NCI-H2107 treated with DMSO at 0.1 percent for 48 hours (cell line): ENCODE measurements at regions not wholly inside any gene's neighbourhood (a gene's known extent, or its start where the extent isn't known, plus 50 kb on each side); places are given as distances from the start of the nearest gene placed in this dataset.
"Not testable (repeated sequence)": the region's sequence is repeated elsewhere in the genome, so short reads cannot be mapped to it uniquely, and the experiment has no call there.

Experiments
- DNase-seq: peaks from one replicate; lab custom pipeline; 2025; ENCODE audit not compliant: unreplicated experiment; lab: John Stamatoyannopoulos, UW

- DNase-seq = no peak
These were observed 116.6 kb upstream of the SPACA7 start for GRCh38 chr13:112259511-112259910.

DNA sequence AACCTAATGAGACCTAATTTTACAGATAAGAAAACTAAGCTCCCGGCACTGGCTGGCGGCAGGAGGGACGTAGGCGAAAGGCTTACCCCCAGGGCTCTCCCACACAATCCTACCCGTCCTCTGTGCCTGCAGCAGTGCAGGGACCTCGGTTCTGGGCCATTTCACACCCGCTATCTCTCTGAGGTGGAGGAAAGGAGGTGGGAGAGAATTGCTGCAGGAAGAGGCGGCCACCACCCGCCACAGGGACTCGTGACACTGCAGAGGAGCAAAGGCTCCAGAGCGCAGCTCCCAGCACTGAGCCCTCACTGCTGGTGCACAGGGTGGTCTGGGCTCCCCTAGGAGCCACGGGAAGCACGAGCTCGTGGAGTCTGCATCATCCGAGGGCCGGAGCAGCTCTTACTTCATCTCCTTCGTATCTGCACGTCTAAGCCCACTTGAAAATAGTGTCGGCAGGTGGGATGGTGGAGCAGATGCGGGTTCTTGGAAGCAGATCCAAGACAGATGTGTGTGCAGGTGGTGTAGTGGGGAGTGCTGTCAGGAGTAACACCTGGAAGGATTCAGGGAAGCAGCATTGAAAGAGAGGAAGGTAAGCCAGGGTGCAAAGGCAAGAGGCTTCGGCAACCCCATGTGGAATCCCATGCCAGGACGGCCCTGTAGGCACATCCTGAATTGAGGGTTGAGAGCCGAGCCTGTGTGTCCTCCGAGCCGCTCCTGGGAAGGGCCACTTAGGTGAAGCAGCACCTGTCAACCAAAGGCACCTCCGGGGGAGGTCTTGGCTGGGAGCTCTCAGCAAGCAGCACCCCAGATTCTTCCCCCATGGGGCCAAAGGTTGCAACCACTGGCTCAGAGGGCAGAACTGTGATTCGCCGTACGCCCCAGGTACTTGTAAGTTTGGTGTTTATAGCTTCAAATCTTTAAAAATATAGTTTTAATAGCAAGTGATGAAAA is 115.8 kb upstream of the SPACA7 start:
- DNase-seq = no peak

DNA sequence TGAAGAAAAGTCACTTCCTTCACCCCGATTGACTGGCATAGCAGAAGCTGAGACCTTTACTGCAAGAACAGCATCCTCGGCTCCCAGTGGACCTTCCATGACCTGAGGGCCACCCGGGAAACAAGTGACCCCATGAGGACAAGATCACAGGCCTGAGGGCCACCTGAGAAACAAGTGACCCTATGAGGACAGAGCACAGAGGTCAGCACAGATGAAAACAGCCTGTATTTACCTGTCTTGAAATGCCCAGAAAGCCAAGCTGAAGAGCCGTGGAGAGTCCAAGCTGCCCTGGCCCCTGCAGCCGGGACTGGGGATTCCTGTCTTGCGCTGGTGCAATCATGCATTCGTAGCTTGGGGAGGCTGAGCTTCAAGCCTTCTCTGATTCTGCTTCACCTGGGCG is 114.2 kb upstream of the SPACA7 start:
- no peak for DNase-seq

DNA sequence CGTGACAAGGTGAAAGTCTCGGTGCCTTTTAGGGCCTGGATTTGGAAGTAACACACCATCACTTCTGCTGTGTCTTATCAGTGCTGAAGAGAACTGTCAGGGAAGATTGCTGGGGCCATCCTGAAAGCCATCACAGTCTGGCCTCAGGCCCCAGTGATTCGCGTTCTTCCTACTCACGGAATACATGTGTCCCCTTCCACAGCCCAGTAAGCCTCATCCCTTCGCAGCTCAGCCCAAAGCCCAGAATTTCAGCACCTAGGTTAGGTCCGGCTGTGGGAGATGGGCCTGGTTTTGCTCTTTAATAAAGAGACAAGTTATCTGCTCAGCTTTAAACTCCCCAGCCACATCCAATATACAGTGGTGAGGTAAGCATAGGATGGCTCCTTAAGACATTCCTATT is 113.0 kb upstream of the SPACA7 start:
- no peak for DNase-seq

- no peak for DNase-seq
These were observed 108.5 kb upstream of the SPACA7 start for GRCh38 chr13:112267660-112268059.

DNA sequence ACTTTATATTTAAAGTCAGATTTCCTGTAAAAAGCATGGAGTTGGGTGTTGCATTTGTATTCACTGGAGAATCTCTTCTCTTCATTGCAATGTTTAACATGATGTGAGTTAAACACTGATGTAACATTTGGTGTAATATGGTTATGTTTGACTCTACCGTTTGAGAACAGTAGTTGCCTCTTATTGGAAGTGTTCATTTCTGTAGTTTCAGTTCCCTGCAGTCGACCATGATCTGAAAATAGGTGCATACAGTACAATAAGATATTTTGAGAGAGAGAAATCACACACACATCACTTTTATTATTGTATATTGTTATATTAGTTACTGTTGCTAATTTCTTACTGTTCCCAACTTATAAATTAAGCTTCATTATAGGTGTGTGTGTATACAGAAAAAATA is 105.2 kb upstream of the SPACA7 start:
- no peak for DNase-seq

- not testable (repeated sequence) for DNase-seq
These were observed 89.4 kb upstream of the SPACA7 start for GRCh38 chr13:112286733-112287132.

- DNase-seq = no peak
These were observed 55.9 kb upstream of the SPACA7 start for GRCh38 chr13:112320303-112320702.

DNA sequence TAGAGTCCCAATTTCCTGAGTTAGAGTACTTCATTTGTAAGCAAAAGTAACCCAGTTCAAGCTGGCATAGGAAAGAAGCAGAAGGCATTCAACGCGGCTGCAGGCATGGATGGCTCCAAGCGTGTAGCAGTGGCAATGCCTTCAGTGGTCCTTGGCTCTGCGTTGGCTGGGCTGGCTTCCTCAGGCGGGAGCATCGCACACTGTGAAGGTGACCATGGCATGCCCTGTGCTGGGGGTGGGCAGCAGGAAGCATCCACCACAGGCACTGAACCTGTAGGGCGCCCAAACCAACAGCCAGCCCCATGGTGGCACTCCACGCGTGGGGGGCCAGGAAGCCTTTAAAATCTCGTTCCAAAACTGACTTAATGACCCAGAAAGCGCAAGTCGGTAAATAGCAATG is 53.6 kb upstream of the SPACA7 start:
- no peak for DNase-seq

GRCh38 chr13:112324116-112324515 is 52.0 kb upstream of the SPACA7 start:
- DNase-seq = no peak

GRCh38 chr13:112325142-112325808 is 50.9 kb upstream of the SPACA7 start:
- DNase-seq = no peak

- no peak for DNase-seq
These were observed 50.1 kb upstream of the SPACA7 start for GRCh38 chr13:112325920-112326645.
